ENCODE measurements at regions not wholly inside any gene's neighbourhood (a gene's known extent, or its start where the extent isn't known, plus 50 kb on each side); places are given as distances from the start of the nearest gene placed in this dataset.

DNA sequence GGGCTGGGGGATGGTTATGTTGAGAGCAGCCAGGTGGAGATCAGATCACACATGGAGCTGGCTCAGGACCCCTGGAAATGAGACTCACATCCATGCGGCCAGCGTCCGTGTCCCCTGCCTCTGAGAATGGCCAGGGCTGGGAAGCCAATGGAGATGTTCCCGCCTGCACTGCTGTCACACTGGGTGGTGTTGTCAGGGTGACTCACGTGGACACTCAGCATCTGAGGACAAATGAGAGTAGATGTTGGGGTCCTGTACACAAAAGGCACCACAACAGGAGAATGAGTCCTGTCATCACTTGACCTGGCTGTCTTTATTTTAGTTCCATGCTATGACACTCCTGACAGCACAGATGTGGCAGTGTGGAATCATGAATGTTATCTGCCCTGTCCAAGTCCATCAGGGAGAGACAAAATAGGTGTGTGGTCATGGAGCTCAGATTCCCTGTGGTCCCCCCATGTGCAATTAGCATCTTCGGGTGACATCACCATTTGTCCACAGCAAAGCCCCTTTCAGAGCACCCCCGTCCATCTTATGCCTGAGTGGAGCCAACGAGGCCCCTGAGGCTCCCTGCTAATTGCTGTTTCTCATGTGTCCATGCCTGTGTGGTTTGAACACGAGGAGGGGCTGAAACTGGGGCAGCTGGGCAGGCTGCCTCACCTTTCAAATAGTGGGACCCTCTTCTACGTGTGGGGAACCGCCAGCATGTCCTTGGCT, 393.5 kb downstream of the AACS start:
- no peaks in the 10 kb centered on the region for H3K36me3 ChIP-seq (ENCODE audit: low read depth)
- no peaks in the 10 kb centered on the region for H3K9me3 ChIP-seq (ENCODE audit: severe bottlenecking)
- TF ChIP-seq, protein P1, sequence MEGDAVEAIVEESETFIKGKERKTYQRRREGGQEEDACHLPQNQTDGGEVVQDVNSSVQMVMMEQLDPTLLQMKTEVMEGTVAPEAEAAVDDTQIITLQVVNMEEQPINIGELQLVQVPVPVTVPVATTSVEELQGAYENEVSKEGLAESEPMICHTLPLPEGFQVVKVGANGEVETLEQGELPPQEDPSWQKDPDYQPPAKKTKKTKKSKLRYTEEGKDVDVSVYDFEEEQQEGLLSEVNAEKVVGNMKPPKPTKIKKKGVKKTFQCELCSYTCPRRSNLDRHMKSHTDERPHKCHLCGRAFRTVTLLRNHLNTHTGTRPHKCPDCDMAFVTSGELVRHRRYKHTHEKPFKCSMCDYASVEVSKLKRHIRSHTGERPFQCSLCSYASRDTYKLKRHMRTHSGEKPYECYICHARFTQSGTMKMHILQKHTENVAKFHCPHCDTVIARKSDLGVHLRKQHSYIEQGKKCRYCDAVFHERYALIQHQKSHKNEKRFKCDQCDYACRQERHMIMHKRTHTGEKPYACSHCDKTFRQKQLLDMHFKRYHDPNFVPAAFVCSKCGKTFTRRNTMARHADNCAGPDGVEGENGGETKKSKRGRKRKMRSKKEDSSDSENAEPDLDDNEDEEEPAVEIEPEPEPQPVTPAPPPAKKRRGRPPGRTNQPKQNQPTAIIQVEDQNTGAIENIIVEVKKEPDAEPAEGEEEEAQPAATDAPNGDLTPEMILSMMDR (IDR thresholded peaks at IDR 0.05; ENCODE audit: poor library complexity, severe bottlenecking), result no peak
- DNase-seq (ENCODE audit: low spot score) (no peak), ATAC-seq (ENCODE audit: low read depth) (no peak)
- H3K27ac ChIP-seq (ENCODE audit: poor library complexity, severe bottlenecking), result no peak overlapping the region
- H3K4me1 ChIP-seq (ENCODE audit: insufficient read depth, poor library complexity, severe bottlenecking), result no peaks in the 10 kb centered on the region
- no peak overlapping the region for H3K4me3 ChIP-seq (ENCODE audit: severe bottlenecking)
- peaks cover 11% of the 10 kb centered on the region for H3K27me3 ChIP-seq (ENCODE audit: insufficient read depth, poor library complexity, severe bottlenecking)

DNA sequence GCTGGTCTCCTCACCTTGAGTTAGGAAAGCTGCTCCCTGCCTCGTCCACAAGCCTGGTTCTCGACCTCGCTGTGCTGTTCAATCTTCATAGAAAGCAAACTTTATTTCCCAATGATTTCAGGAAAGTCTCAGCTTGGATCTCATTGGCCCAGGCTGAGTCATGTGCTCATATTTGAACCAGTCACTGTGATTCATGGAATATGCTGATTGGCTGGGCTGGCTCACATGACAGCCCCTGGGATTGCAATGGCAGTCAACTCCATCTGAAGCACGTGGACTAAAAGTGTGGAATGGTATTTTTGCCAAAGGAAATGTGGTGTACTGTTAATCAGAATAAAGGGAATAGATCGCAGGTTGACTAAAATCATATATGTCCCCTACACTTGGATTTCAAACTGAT, 396.6 kb downstream of the AACS start:
- ATAC-seq (ENCODE audit: low read depth) (no peak), DNase-seq (ENCODE audit: low spot score) (no peak)
- H3K36me3 ChIP-seq (ENCODE audit: low read depth), result no peaks in the 10 kb centered on the region
- TF ChIP-seq, protein P1 (IDR thresholded peaks at IDR 0.05; ENCODE audit: poor library complexity, severe bottlenecking), result no peak
- no peaks in the 10 kb centered on the region for H3K27me3 ChIP-seq (ENCODE audit: insufficient read depth, poor library complexity, severe bottlenecking)
- H3K27ac ChIP-seq (ENCODE audit: poor library complexity, severe bottlenecking), result no peak overlapping the region
- no peaks in the 10 kb centered on the region for H3K4me1 ChIP-seq (ENCODE audit: insufficient read depth, poor library complexity, severe bottlenecking)
- H3K9me3 ChIP-seq (ENCODE audit: severe bottlenecking), result no peaks in the 10 kb centered on the region
- no peak overlapping the region for H3K4me3 ChIP-seq (ENCODE audit: severe bottlenecking)

DNA sequence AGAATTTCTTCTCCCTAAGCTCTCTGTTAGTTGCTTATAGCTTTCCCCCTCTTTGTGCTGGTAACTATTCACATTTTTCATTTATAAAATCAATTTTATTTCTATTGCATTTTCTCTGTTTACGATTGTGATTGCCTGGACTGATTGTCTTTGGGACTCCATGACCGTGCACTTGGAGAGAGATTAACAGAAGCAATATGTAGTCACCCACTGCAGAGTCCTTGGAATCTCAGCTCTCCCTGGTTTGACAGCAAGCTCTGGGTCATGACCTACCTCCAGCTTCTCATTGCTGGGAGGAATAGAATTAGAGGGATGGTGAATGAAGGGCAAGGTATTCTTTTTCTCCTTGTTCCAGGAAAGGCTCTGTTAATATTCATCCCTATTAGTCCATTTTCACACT, 398.2 kb downstream of the AACS start:
- H3K9me3 ChIP-seq (ENCODE audit: severe bottlenecking), result no peaks in the 10 kb centered on the region
- DNase-seq (ENCODE audit: low spot score), result no peak
- H3K27ac ChIP-seq (ENCODE audit: poor library complexity, severe bottlenecking), result no peak overlapping the region
- no peak for ATAC-seq (ENCODE audit: low read depth)
- no peaks in the 10 kb centered on the region for H3K4me1 ChIP-seq (ENCODE audit: insufficient read depth, poor library complexity, severe bottlenecking)
- H3K4me3 ChIP-seq (ENCODE audit: severe bottlenecking), result no peak overlapping the region
- no peaks in the 10 kb centered on the region for H3K36me3 ChIP-seq (ENCODE audit: low read depth)
- no peaks in the 10 kb centered on the region for H3K27me3 ChIP-seq (ENCODE audit: insufficient read depth, poor library complexity, severe bottlenecking)
- TF ChIP-seq, protein P1 (IDR thresholded peaks at IDR 0.05; ENCODE audit: poor library complexity, severe bottlenecking), result no peak

DNA sequence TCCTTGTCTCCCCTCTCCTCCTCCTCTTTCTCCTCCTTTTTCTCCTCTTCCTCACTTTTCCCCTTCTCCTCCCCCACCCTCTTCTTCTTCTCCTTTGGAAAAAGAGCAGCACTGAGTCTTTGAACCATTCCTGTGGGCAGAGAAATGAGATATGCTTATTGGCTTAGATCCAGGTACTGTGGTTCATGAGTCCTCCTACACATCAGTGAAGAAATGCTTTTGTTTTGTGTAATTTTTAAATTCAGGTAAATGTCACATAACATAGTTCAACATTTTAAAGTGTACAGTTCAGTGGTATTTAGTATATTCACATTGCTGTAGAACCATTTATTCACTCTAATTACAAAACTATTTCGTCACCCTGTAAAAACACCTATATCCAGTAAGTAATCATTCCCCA, 402.1 kb downstream of the AACS start:
- no peaks in the 10 kb centered on the region for H3K36me3 ChIP-seq (ENCODE audit: low read depth)
- no peaks in the 10 kb centered on the region for H3K27me3 ChIP-seq (ENCODE audit: insufficient read depth, poor library complexity, severe bottlenecking)
- H3K4me1 ChIP-seq (ENCODE audit: insufficient read depth, poor library complexity, severe bottlenecking), result no peaks in the 10 kb centered on the region
- ATAC-seq (ENCODE audit: low read depth), result no peak
- DNase-seq (ENCODE audit: low spot score), result no peak
- TF ChIP-seq, protein P1 (IDR thresholded peaks at IDR 0.05; ENCODE audit: poor library complexity, severe bottlenecking), result no peak
- H3K9me3 ChIP-seq (ENCODE audit: severe bottlenecking), result no peaks in the 10 kb centered on the region
- no peak overlapping the region for H3K4me3 ChIP-seq (ENCODE audit: severe bottlenecking)
- H3K27ac ChIP-seq (ENCODE audit: poor library complexity, severe bottlenecking), result no peak overlapping the region

DNA sequence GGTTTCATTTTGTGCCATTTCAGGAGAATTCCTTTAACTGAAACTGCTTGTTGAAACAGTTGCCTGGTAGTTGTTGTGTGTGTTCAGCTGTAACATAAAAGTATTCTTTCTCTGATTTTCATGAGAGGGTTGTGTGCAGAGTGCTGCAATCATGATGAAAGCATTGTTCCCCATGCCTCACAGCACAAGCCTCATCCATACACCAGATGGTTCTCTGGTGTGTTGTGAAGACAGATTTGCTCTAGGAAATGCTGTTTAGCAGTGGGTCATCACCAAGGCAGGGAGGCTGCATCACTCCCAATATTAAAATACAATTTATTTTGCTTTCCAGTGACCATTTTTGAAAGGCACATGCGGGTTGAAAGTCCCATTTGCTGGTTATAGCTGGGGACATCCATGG, 404.4 kb downstream of the AACS start:
- no peak overlapping the region for H3K4me3 ChIP-seq (ENCODE audit: severe bottlenecking)
- DNase-seq (ENCODE audit: low spot score) (no peak), ATAC-seq (ENCODE audit: low read depth) (no peak)
- TF ChIP-seq, protein P1 (IDR thresholded peaks at IDR 0.05; ENCODE audit: poor library complexity, severe bottlenecking), result no peak
- H3K9me3 ChIP-seq (ENCODE audit: severe bottlenecking), result no peaks in the 10 kb centered on the region
- no peak overlapping the region for H3K27ac ChIP-seq (ENCODE audit: poor library complexity, severe bottlenecking)
- no peaks in the 10 kb centered on the region for H3K36me3 ChIP-seq (ENCODE audit: low read depth)
- H3K4me1 ChIP-seq (ENCODE audit: insufficient read depth, poor library complexity, severe bottlenecking), result no peaks in the 10 kb centered on the region
- no peaks in the 10 kb centered on the region for H3K27me3 ChIP-seq (ENCODE audit: insufficient read depth, poor library complexity, severe bottlenecking)
